ENCODE measurements at regions not wholly inside any gene's neighbourhood (a gene's known extent, or its start where the extent isn't known, plus 50 kb on each side); places are given as distances from the start of the nearest gene placed in this dataset.

- H3K23ac ChIP-seq (ENCODE audit: low read length), result no peak overlapping the region
- H3K79me2 ChIP-seq (ENCODE audit: control insufficient read depth, insufficient read depth, low read length, poor library complexity), result no peaks in the 10 kb centered on the region
- no peak overlapping the region for H4K8ac ChIP-seq (ENCODE audit: low read depth, low read length)
- no peak overlapping the region for H2AK5ac ChIP-seq (ENCODE audit: low read length)
- H3K9ac ChIP-seq (ENCODE audit: low read length), result no peak overlapping the region
- no peaks in the 10 kb centered on the region for H3K9me3 ChIP-seq (ENCODE audit: insufficient read depth, low read depth, low read length)
- no peak overlapping the region for H3K18ac ChIP-seq (ENCODE audit: low read length)
- no peak overlapping the region for H2BK12ac ChIP-seq (ENCODE audit: low read length)
- no peaks in the 10 kb centered on the region for H3K4me1 ChIP-seq (ENCODE audit: control insufficient read depth in 1 of 2, insufficient read depth in 2 of 2, low read length in 2 of 2)
- no peak overlapping the region for H4K91ac ChIP-seq (ENCODE audit: low read depth, low read length)
- H4K12ac ChIP-seq (ENCODE audit: low read depth, low read length), result no peak overlapping the region
- H2BK120ac ChIP-seq (ENCODE audit: insufficient read depth, low read length, poor library complexity), result no peak overlapping the region
- no peak overlapping the region for H2AFZ ChIP-seq (ENCODE audit: insufficient read depth, low read length, poor library complexity)
- no peak overlapping the region for H3K14ac ChIP-seq (ENCODE audit: low read length)
- H3K4ac ChIP-seq (ENCODE audit: low read depth, low read length), result no peak overlapping the region
- no peak overlapping the region for H3K27ac ChIP-seq (ENCODE audit: low read depth, low read length)
- no peak overlapping the region for H2BK5ac ChIP-seq (ENCODE audit: low read depth, low read length, poor library complexity)
- no peaks in the 10 kb centered on the region for H3K27me3 ChIP-seq (ENCODE audit: insufficient read depth, low read length)
- H3K36me3 ChIP-seq (ENCODE audit: control insufficient read depth in 1 of 2, insufficient read depth in 2 of 2, low read length in 2 of 2), result no peaks in the 10 kb centered on the region
- H3K79me1 ChIP-seq (ENCODE audit: low read length), result no peaks in the 10 kb centered on the region
- H3K4me3 ChIP-seq (ENCODE audit: low read depth, low read length), result no peak overlapping the region
- H3K4me2 ChIP-seq (ENCODE audit: low read length), result no peak overlapping the region
- DNase-seq, result no peak
Measured at GRCh38 chr5:88519066-88519465, 250.4 kb upstream of the TMEM161B start.

- Histone ChIP-seq H3K4me1 (ENCODE audit: control insufficient read depth in 1 of 2, insufficient read depth in 2 of 2, low read length in 2 of 2) (no peaks in the 10 kb centered on the region), H4K91ac (ENCODE audit: low read depth, low read length) (no peak overlapping the region), H3K79me2 (ENCODE audit: control insufficient read depth, insufficient read depth, low read length, poor library complexity) (no peaks in the 10 kb centered on the region), H3K9me3 (ENCODE audit: insufficient read depth, low read depth, low read length) (no peaks in the 10 kb centered on the region), H3K36me3 (ENCODE audit: control insufficient read depth in 1 of 2, insufficient read depth in 2 of 2, low read length in 2 of 2) (no peaks in the 10 kb centered on the region), H2BK12ac (ENCODE audit: low read length) (no peak overlapping the region), H3K27ac (ENCODE audit: low read depth, low read length) (no peak overlapping the region), H3K4me3 (ENCODE audit: low read depth, low read length) (no peak overlapping the region), H2AK5ac (ENCODE audit: low read length) (no peak overlapping the region), H3K27me3 (ENCODE audit: insufficient read depth, low read length) (no peaks in the 10 kb centered on the region), H3K14ac (ENCODE audit: low read length) (no peak overlapping the region), H3K9ac (ENCODE audit: low read length) (no peak overlapping the region), H2BK120ac (ENCODE audit: insufficient read depth, low read length, poor library complexity) (no peak overlapping the region), H3K4me2 (ENCODE audit: low read length) (no peak overlapping the region), H3K79me1 (ENCODE audit: low read length) (no peaks in the 10 kb centered on the region), H4K12ac (ENCODE audit: low read depth, low read length) (no peak overlapping the region), H2AFZ (ENCODE audit: insufficient read depth, low read length, poor library complexity) (no peak overlapping the region), H3K4ac (ENCODE audit: low read depth, low read length) (no peak overlapping the region), H3K23ac (ENCODE audit: low read length) (no peak overlapping the region), H3K18ac (ENCODE audit: low read length) (no peak overlapping the region), H4K8ac (ENCODE audit: low read depth, low read length) (no peak overlapping the region), H2BK5ac (ENCODE audit: low read depth, low read length, poor library complexity) (no peak overlapping the region)
- peak in 1 of 2 donors; percentile 66 for DNase-seq
- no CpG with 5 or more reads among the region's 4 CpGs for WGBS (ENCODE audit: extremely low coverage, insufficient coverage, insufficient read length)
Measured at GRCh38 chr5:88518131-88519016, 249.7 kb upstream of the TMEM161B start.

GRCh38 chr5:88515881-88516819, 247.5 kb upstream of the TMEM161B start:
- Histone ChIP-seq H4K8ac (ENCODE audit: low read depth, low read length) (no peak overlapping the region), H3K79me1 (ENCODE audit: low read length) (no peaks in the 10 kb centered on the region), H3K27ac (ENCODE audit: low read depth, low read length) (no peak overlapping the region), H3K4me2 (ENCODE audit: low read length) (no peak overlapping the region), H3K79me2 (ENCODE audit: control insufficient read depth, insufficient read depth, low read length, poor library complexity) (no peaks in the 10 kb centered on the region), H3K23ac (ENCODE audit: low read length) (no peak overlapping the region), H3K27me3 (ENCODE audit: insufficient read depth, low read length) (no peaks in the 10 kb centered on the region), H3K14ac (ENCODE audit: low read length) (no peak overlapping the region), H3K4me3 (ENCODE audit: low read depth, low read length) (no peak overlapping the region), H3K36me3 (ENCODE audit: control insufficient read depth in 1 of 2, insufficient read depth in 2 of 2, low read length in 2 of 2) (no peaks in the 10 kb centered on the region), H2BK5ac (ENCODE audit: low read depth, low read length, poor library complexity) (no peak overlapping the region), H4K91ac (ENCODE audit: low read depth, low read length) (no peak overlapping the region), H3K4me1 (ENCODE audit: control insufficient read depth in 1 of 2, insufficient read depth in 2 of 2, low read length in 2 of 2) (no peaks in the 10 kb centered on the region), H2BK12ac (ENCODE audit: low read length) (no peak overlapping the region), H2BK120ac (ENCODE audit: insufficient read depth, low read length, poor library complexity) (no peak overlapping the region), H3K9ac (ENCODE audit: low read length) (no peak overlapping the region), H2AFZ (ENCODE audit: insufficient read depth, low read length, poor library complexity) (no peak overlapping the region), H4K12ac (ENCODE audit: low read depth, low read length) (no peak overlapping the region), H2AK5ac (ENCODE audit: low read length) (no peak overlapping the region), H3K18ac (ENCODE audit: low read length) (no peak overlapping the region), H3K4ac (ENCODE audit: low read depth, low read length) (no peak overlapping the region), H3K9me3 (ENCODE audit: insufficient read depth, low read depth, low read length) (no peaks in the 10 kb centered on the region)
- peak; percentile 80 to 86 for DNase-seq
- no CpG with 5 or more reads among the region's 11 CpGs for WGBS (ENCODE audit: extremely low coverage, insufficient coverage, insufficient read length)

- WGBS (ENCODE audit: extremely low coverage, insufficient coverage, insufficient read length), result no CpG with 5 or more reads among the region's 1 CpG
- Histone ChIP-seq H3K9ac (ENCODE audit: low read length) (no peak overlapping the region), H3K4me1 (ENCODE audit: control insufficient read depth in 1 of 2, insufficient read depth in 2 of 2, low read length in 2 of 2) (no peaks in the 10 kb centered on the region), H2BK5ac (ENCODE audit: low read depth, low read length, poor library complexity) (no peak overlapping the region), H3K4ac (ENCODE audit: low read depth, low read length) (no peak overlapping the region), H3K27ac (ENCODE audit: low read depth, low read length) (no peak overlapping the region), H3K27me3 (ENCODE audit: insufficient read depth, low read length) (no peaks in the 10 kb centered on the region), H3K4me3 (ENCODE audit: low read depth, low read length) (no peak overlapping the region), H2BK12ac (ENCODE audit: low read length) (no peak overlapping the region), H3K14ac (ENCODE audit: low read length) (no peak overlapping the region), H4K12ac (ENCODE audit: low read depth, low read length) (no peak overlapping the region), H2AFZ (ENCODE audit: insufficient read depth, low read length, poor library complexity) (no peak overlapping the region), H3K9me3 (ENCODE audit: insufficient read depth, low read depth, low read length) (no peaks in the 10 kb centered on the region), H3K23ac (ENCODE audit: low read length) (no peak overlapping the region), H4K8ac (ENCODE audit: low read depth, low read length) (no peak overlapping the region), H3K79me1 (ENCODE audit: low read length) (no peaks in the 10 kb centered on the region), H3K4me2 (ENCODE audit: low read length) (no peak overlapping the region), H2BK120ac (ENCODE audit: insufficient read depth, low read length, poor library complexity) (no peak overlapping the region), H3K18ac (ENCODE audit: low read length) (no peak overlapping the region), H4K91ac (ENCODE audit: low read depth, low read length) (no peak overlapping the region), H3K79me2 (ENCODE audit: control insufficient read depth, insufficient read depth, low read length, poor library complexity) (no peaks in the 10 kb centered on the region), H2AK5ac (ENCODE audit: low read length) (no peak overlapping the region), H3K36me3 (ENCODE audit: control insufficient read depth in 1 of 2, insufficient read depth in 2 of 2, low read length in 2 of 2) (no peaks in the 10 kb centered on the region)
- no peak for DNase-seq
Measured at GRCh38 chr5:88515068-88515467, 246.4 kb upstream of the TMEM161B start.

Data from trophoblast cell (in vitro differentiated cells and primary cell).